ENCODE measurements at regions not wholly inside any gene's neighbourhood (a gene's known extent, or its start where the extent isn't known, plus 50 kb on each side); places are given as distances from the start of the nearest gene placed in this dataset.

GRCh38 chr12:105423921-105424320 is 93.4 kb downstream of the C12orf75 start:
- TF ChIP-seq ATF3 (IDR thresholded peaks at IDR 0.05), result no peak
- no peak for TF ChIP-seq CTCF (IDR thresholded peaks at IDR 0.05 in 2 of 3, conservative IDR thresholded peaks at IDR 0.05 in 1 of 3; ENCODE audit: borderline replicate concordance in 1 of 3, insufficient read depth in 1 of 3, low read depth in 2 of 3, low read length in 2 of 3)
- TF ChIP-seq POLR2AphosphoS5 (IDR thresholded peaks at IDR 0.05; ENCODE audit: low read depth, low read length), result no peak
- no peak for TF ChIP-seq POLR2A (IDR thresholded peaks at IDR 0.05; ENCODE audit: borderline replicate concordance, extremely low read depth, insufficient read depth, insufficient read length)
- TF ChIP-seq ZNF274 (IDR thresholded peaks at IDR 0.05; ENCODE audit: low read depth, low read length), result no peak
- TF ChIP-seq EZH2 (IDR thresholded peaks at IDR 0.05), result no peak
- TF ChIP-seq JUND (IDR thresholded peaks at IDR 0.05), result no peak
- no peak for TF ChIP-seq ELF1 (IDR thresholded peaks at IDR 0.05; ENCODE audit: borderline replicate concordance, low read depth)
- no peak for TF ChIP-seq SRF (IDR thresholded peaks at IDR 0.05; ENCODE audit: low read depth)
